WTC11 (cell line): ENCODE measurements at regions not wholly inside any gene's neighbourhood (a gene's known extent, or its start where the extent isn't known, plus 50 kb on each side); places are given as distances from the start of the nearest gene placed in this dataset.

Experiments used
- CTCF ChIP-seq: fragments of 200-600 bp; IDR thresholded peaks from 2 replicates; pipeline ENCODE4 v1.8.0; 2022; ENCODE audit warnings: antibody characterized with exemption
- ELF4 ChIP-seq: sonication (generic); formaldehyde crosslinking; IDR thresholded peaks from 2 replicates; pipeline ENCODE4 v1.8.1; 2022; ENCODE audit warnings: low read depth, mild to moderate bottlenecking, moderate library complexity, missing genetic modification reagents
- HMGXB4 ChIP-seq: sonication (generic); formaldehyde crosslinking; IDR thresholded peaks from 2 replicates; pipeline ENCODE4 v1.8.1; 2023; ENCODE audit warnings: mild to moderate bottlenecking, moderate library complexity, missing genetic modification reagents
- NR2C2 ChIP-seq: sonication (generic); formaldehyde crosslinking; IDR thresholded peaks from 2 replicates; pipeline ENCODE4 v1.8.0; 2022; ENCODE audit warnings: mild to moderate bottlenecking, missing genetic modification reagents
- ZNF671 ChIP-seq: fragments of 250-450 bp; sonication (Bioruptor Pico); IDR thresholded peaks from 2 replicates; pipeline ENCODE4 v1.8.0; 2021; ENCODE audit warnings: mild to moderate bottlenecking
- TF ChIP-seq, protein P1 (sequence below): sonication (generic); formaldehyde crosslinking; IDR thresholded peaks from 2 replicates; pipeline ENCODE4 v1.8.0; 2022; ENCODE audit warnings: mild to moderate bottlenecking, missing genetic modification reagents
- TF ChIP-seq, protein P2 (sequence below): fragments of 250-450 bp; sonication (Bioruptor Pico); IDR thresholded peaks from 2 replicates; pipeline ENCODE4 v1.9.0; 2021; ENCODE audit warnings: mild to moderate bottlenecking

GRCh38 chr10:78351809-78352208 lies 318.1 kb downstream of the RPS24 start:
- TF ChIP-seq, protein P1, sequence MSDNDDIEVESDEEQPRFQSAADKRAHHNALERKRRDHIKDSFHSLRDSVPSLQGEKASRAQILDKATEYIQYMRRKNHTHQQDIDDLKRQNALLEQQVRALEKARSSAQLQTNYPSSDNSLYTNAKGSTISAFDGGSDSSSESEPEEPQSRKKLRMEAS (CRISPR knock-in tag): no peak
- TF ChIP-seq ELF4 (CRISPR knock-in tag): no peak
- TF ChIP-seq, protein P2, sequence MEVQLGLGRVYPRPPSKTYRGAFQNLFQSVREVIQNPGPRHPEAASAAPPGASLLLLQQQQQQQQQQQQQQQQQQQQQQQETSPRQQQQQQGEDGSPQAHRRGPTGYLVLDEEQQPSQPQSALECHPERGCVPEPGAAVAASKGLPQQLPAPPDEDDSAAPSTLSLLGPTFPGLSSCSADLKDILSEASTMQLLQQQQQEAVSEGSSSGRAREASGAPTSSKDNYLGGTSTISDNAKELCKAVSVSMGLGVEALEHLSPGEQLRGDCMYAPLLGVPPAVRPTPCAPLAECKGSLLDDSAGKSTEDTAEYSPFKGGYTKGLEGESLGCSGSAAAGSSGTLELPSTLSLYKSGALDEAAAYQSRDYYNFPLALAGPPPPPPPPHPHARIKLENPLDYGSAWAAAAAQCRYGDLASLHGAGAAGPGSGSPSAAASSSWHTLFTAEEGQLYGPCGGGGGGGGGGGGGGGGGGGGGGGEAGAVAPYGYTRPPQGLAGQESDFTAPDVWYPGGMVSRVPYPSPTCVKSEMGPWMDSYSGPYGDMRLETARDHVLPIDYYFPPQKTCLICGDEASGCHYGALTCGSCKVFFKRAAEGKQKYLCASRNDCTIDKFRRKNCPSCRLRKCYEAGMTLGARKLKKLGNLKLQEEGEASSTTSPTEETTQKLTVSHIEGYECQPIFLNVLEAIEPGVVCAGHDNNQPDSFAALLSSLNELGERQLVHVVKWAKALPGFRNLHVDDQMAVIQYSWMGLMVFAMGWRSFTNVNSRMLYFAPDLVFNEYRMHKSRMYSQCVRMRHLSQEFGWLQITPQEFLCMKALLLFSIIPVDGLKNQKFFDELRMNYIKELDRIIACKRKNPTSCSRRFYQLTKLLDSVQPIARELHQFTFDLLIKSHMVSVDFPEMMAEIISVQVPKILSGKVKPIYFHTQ: no peak
- TF ChIP-seq CTCF: no peak
- no peak for TF ChIP-seq HMGXB4 (CRISPR knock-in tag)
- no peak for TF ChIP-seq ZNF671
- TF ChIP-seq NR2C2 (CRISPR knock-in tag): no peak
